HG03097 (cell line): ENCODE measurements at regions not wholly inside any gene's neighbourhood (a gene's known extent, or its start where the extent isn't known, plus 50 kb on each side); places are given as distances from the start of the nearest gene placed in this dataset.

Experiments
- ATAC-seq: cut with Tn5 transposase; IDR thresholded peaks from one replicate; pipeline ENCODE4 v1.9.1; 2021; ENCODE audit not compliant: unreplicated experiment, low FRiP score

GRCh38 chr21:31570824-31571566 lies 88.5 kb upstream of the SOD1 start:
- ATAC-seq = no peak

GRCh38 chr21:31566611-31567010 lies 92.9 kb upstream of the SOD1 start:
- ATAC-seq = no peak

GRCh38 chr21:31566064-31566463 lies 93.4 kb upstream of the SOD1 start:
- no peak for ATAC-seq

GRCh38 chr21:31564439-31564838 lies 95.1 kb upstream of the SOD1 start:
- ATAC-seq = no peak

- no peak for ATAC-seq
These were observed 99.0 kb upstream of the SOD1 start for GRCh38 chr21:31560479-31560878.

GRCh38 chr21:31559368-31560119 lies 99.9 kb upstream of the SOD1 start:
- peak; percentile 73 for ATAC-seq

GRCh38 chr21:31558962-31559367 lies 100.5 kb upstream of the SOD1 start:
- peak; percentile 79 for ATAC-seq

GRCh38 chr21:31558189-31558961 lies 101.1 kb upstream of the SOD1 start:
- peak; percentile 7 for ATAC-seq

GRCh38 chr21:31557421-31558188 lies 101.9 kb upstream of the SOD1 start:
- ATAC-seq = no peak

GRCh38 chr21:31556662-31557061 lies 102.8 kb upstream of the SOD1 start:
- no peak for ATAC-seq

- no peak for ATAC-seq
These were observed 103.7 kb upstream of the SOD1 start for GRCh38 chr21:31555741-31556191.

GRCh38 chr21:31554511-31555022 lies 104.9 kb upstream of the SOD1 start:
- ATAC-seq = peak; percentile 55

GRCh38 chr21:31553926-31554325 lies 105.6 kb upstream of the SOD1 start:
- no peak for ATAC-seq

- no peak for ATAC-seq
These were observed 106.0 kb upstream of the SOD1 start for GRCh38 chr21:31553461-31553860.

- ATAC-seq = no peak
These were observed 106.7 kb upstream of the SOD1 start for GRCh38 chr21:31552826-31553225.

- ATAC-seq = no peak
These were observed 109.4 kb upstream of the SOD1 start for GRCh38 chr21:31550070-31550469.

- ATAC-seq = no peak
These were observed 110.8 kb upstream of the SOD1 start for GRCh38 chr21:31548688-31549087.

GRCh38 chr21:31546443-31547170 lies 112.9 kb upstream of the SOD1 start:
- no peak for ATAC-seq

GRCh38 chr21:31545036-31545435 lies 114.5 kb upstream of the SOD1 start:
- ATAC-seq = no peak

- no peak for ATAC-seq
These were observed 116.3 kb upstream of the SOD1 start for GRCh38 chr21:31543191-31543590.
